HUES48 (cell line): ENCODE measurements at regions not wholly inside any gene's neighbourhood (a gene's known extent, or its start where the extent isn't known, plus 50 kb on each side); places are given as distances from the start of the nearest gene placed in this dataset.

ENCODE experiments used
- H3K27ac ChIP-seq: one replicate; pipeline ENCODE4 v1.7.0; 2013; ENCODE audit warnings: low read depth, low read length, inconsistent platforms
- H3K27me3 ChIP-seq: 2 replicates; pipeline ENCODE4 v1.6.1; 2013; ENCODE audit warnings: mild to moderate bottlenecking, low read length; ENCODE audit not compliant: control insufficient read depth, insufficient read depth
- H3K36me3 ChIP-seq: 2 replicates; pipeline ENCODE4 v1.6.1; 2013; ENCODE audit warnings: low read length; ENCODE audit not compliant: control insufficient read depth, insufficient read depth
- H3K4me1 ChIP-seq: 2 replicates; pipeline ENCODE4 v1.6.1; 2013; ENCODE audit warnings: mild to moderate bottlenecking, low read length; ENCODE audit not compliant: control insufficient read depth, insufficient read depth
- H3K4me3 ChIP-seq: 2 replicates; pipeline ENCODE4 v1.5.1; 2013; ENCODE audit warnings: mild to moderate bottlenecking, low read depth, low read length
- H3K9ac ChIP-seq: 2 replicates; pipeline ENCODE4 v1.6.1; 2013; ENCODE audit warnings: mild to moderate bottlenecking, low read depth, low read length, moderate library complexity
- H3K9me3 ChIP-seq: 2 replicates; pipeline ENCODE4 v1.6.1; 2013; ENCODE audit warnings: low read length; ENCODE audit not compliant: control insufficient read depth, insufficient read depth

DNA sequence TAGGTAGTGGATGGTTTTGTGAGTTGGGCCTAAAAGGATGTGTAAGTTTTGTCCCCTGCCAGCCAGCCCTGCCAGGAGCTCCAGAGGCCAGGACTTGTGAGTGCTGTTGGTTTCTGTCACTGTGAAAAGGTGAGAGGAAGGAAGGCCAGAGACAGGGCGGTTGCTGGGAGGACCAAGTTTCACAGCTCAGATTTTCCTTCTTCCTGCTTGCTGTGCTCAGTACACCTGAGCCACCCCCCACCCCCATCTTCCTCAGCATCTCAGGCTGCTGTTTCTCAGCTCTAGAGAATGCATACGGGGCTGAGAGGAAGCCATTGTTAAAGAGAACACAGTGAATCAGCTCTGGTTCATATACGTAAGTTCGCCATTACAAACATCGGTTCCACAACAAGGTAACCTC lies 139.9 kb downstream of the BUB3 start:
- Histone ChIP-seq H3K4me3 (no peak overlapping the region), H3K9ac (no peak overlapping the region), H3K27me3 (no peaks in the 10 kb centered on the region), H3K4me1 (no peaks in the 10 kb centered on the region), H3K27ac (no peak overlapping the region), H3K36me3 (no peaks in the 10 kb centered on the region), H3K9me3 (no peaks in the 10 kb centered on the region)

DNA sequence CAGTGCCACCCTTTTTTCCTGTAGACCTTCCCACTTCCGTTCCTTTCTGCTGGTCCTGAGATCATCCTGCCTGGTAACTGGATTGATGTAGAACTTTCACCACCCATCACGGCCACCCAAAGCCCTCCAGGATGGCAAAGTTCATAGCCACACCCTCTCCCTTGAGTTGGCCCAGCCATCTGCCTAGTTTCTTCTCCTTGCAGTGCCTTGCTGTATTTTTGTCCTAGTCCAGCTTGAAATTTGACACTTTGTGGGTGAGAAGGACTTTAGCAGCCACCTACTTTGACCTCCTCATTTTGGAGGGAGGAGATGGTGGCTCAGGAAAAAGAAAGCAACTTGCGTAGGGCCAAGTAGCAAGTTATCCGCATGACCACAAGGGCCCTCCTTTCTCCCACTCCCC lies 140.7 kb downstream of the BUB3 start:
- Histone ChIP-seq H3K27ac (no peak overlapping the region), H3K4me1 (no peaks in the 10 kb centered on the region), H3K9me3 (no peaks in the 10 kb centered on the region), H3K4me3 (no peak overlapping the region), H3K9ac (no peak overlapping the region), H3K27me3 (no peaks in the 10 kb centered on the region), H3K36me3 (no peaks in the 10 kb centered on the region)

- H3K9ac ChIP-seq = no peak overlapping the region
- H3K9me3 ChIP-seq = no peaks in the 10 kb centered on the region
- H3K27me3 ChIP-seq = no peaks in the 10 kb centered on the region
Measured at GRCh38 chr10:123295644-123296043, 141.4 kb downstream of the BUB3 start.

DNA sequence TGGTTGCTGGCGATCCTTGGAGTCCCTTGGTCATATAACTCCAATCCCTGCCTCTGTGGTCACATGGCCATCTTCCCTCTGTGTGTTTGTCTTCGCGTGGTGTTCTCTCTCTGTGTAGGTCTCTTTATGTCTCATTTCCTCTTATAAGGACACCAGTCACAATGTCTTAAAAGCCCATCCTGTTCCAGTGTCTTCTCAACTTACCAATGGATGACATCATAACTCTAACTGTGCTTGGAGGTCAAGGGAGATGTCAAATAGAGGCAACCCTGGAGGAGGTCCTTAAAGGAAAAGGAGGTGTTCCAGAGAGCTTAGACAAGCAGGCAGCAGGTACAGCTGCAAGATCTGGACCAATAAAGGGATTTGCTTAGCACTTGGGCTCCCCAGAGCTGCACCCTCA lies 143.0 kb downstream of the BUB3 start:
- peaks cover 4% of the 10 kb centered on the region; the same call in 1 of the 2 replicates for H3K4me1 ChIP-seq
- no peaks in the 10 kb centered on the region for H3K27me3 ChIP-seq
- no peak overlapping the region for H3K9ac ChIP-seq
- H3K27ac ChIP-seq = no peak overlapping the region
- peaks cover under 1% of the 10 kb centered on the region; the same call in 1 of the 2 replicates for H3K9me3 ChIP-seq
- no peaks in the 10 kb centered on the region for H3K36me3 ChIP-seq
- H3K4me3 ChIP-seq = no peak overlapping the region

More at GRCh38 chr10:123295644-123296043, 141.4 kb downstream of the BUB3 start:
- no peaks in the 10 kb centered on the region for H3K36me3 ChIP-seq
- H3K27ac ChIP-seq = no peak overlapping the region
- H3K4me3 ChIP-seq = no peak overlapping the region
- no peaks in the 10 kb centered on the region for H3K4me1 ChIP-seq

DNA sequence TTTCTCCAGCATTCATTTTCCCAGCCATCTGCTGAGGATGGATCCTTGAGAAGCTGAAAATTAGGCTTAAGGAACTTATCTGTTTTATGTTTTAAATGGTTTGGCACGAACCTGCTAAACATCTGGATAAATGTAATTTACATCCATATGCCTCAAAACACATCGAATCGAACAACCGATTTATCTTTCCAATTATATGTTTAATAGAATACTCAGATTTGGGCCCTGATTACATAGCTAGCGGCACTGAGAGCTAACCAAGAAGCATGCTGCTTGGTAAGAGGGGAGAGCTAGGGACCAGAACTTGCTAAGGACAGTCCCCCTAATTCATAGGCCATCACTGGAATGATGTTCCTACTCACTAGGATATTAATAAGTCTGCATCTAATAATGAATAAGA lies 144.4 kb downstream of the BUB3 start:
- no peak overlapping the region for H3K27ac ChIP-seq
- H3K36me3 ChIP-seq = no peaks in the 10 kb centered on the region
- no peak overlapping the region for H3K9ac ChIP-seq
- no peaks in the 10 kb centered on the region for H3K27me3 ChIP-seq
- H3K4me3 ChIP-seq = no peak overlapping the region
- H3K4me1 ChIP-seq = peaks cover 4% of the 10 kb centered on the region; the same call in 1 of the 2 replicates
- peaks cover 9% of the 10 kb centered on the region for H3K9me3 ChIP-seq

DNA sequence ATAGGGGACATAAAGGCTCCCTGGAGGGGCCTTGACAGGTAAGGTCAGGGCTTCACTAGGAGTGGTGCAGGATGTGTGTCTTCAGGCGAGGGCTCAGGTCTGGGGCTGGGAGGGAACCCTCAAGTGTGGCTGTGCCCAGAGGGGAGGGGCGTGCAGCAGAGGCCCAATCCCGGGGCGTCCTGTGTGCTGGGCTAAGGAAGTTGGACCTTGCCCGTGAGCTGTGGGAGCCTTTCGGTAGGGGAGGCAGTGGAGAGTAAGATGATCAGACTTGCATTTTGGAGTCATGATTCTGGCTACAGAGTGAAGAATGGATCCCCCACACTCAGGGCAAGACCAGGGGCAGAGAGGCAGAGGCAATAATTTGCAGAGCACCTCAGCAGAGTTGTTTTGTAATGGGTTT lies 145.4 kb downstream of the BUB3 start:
- Histone ChIP-seq H3K27me3 (no peaks in the 10 kb centered on the region), H3K4me3 (no peak overlapping the region), H3K9me3 (peaks cover 9% of the 10 kb centered on the region), H3K36me3 (no peaks in the 10 kb centered on the region), H3K27ac (no peak overlapping the region), H3K4me1 (peaks cover 4% of the 10 kb centered on the region; the same call in 1 of the 2 replicates), H3K9ac (no peak overlapping the region)

GRCh38 chr10:123301077-123301857 lies 147.1 kb downstream of the BUB3 start:
- H3K9ac ChIP-seq = no peak overlapping the region
- H3K36me3 ChIP-seq = no peaks in the 10 kb centered on the region
- H3K4me3 ChIP-seq = no peak overlapping the region
- peaks cover 4% of the 10 kb centered on the region; the same call in 1 of the 2 replicates for H3K4me1 ChIP-seq
- no peak overlapping the region for H3K27ac ChIP-seq
- H3K27me3 ChIP-seq = no peaks in the 10 kb centered on the region
- H3K9me3 ChIP-seq = peaks cover 9% of the 10 kb centered on the region

DNA sequence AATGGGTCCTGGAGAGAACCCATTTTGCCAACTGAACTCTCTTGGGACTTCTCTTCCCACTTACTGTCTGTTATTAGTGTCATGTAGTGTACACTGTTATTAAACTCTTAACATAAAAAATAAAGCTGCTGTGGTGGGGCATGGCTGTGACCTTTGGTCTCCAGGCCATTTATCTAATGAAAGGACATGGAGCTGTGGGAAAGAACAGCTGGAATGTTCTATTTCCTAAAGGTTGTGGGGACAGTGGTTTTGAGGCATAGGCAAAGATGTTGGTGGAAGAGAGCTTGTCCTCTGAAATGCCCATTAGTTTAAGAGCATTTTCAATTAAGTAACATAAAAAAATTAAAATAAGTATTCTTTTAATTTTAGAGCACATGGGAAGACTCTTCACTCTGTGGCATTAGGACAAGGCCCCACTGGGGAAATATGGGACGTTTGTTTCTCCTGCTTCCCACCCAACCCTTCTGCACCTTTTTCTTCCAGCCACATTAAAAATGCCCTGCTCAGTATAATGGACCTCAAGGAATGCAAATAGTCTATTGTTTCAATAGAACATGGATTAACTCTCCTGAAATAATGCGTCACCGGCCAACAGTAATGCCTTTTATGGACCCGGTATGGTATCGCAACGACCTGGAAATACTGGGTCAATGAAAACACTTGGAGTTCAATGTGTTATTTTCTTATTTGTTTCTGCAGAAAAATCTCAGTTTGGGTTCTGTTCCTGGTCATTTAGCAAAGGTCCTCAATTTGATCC lies 149.6 kb downstream of the BUB3 start:
- H3K36me3 ChIP-seq = no peaks in the 10 kb centered on the region

GRCh38 chr10:123305671-123306070 lies 151.5 kb downstream of the BUB3 start:
- H3K36me3 ChIP-seq = no peaks in the 10 kb centered on the region
- peaks cover 9% of the 10 kb centered on the region for H3K9me3 ChIP-seq
- H3K4me1 ChIP-seq = peaks cover 13% of the 10 kb centered on the region
- H3K27me3 ChIP-seq = no peaks in the 10 kb centered on the region
- H3K27ac ChIP-seq = no peak overlapping the region
- H3K9ac ChIP-seq = no peak overlapping the region
- H3K4me3 ChIP-seq = no peak overlapping the region

More for the DNA sequence above, 149.6 kb downstream of the BUB3 start:
- Histone ChIP-seq H3K27ac (no peak overlapping the region), H3K9me3 (peaks cover 9% of the 10 kb centered on the region), H3K4me3 (no peak overlapping the region), H3K27me3 (no peaks in the 10 kb centered on the region), H3K9ac (no peak overlapping the region), H3K4me1 (peaks cover 4% of the 10 kb centered on the region; the same call in 1 of the 2 replicates)

DNA sequence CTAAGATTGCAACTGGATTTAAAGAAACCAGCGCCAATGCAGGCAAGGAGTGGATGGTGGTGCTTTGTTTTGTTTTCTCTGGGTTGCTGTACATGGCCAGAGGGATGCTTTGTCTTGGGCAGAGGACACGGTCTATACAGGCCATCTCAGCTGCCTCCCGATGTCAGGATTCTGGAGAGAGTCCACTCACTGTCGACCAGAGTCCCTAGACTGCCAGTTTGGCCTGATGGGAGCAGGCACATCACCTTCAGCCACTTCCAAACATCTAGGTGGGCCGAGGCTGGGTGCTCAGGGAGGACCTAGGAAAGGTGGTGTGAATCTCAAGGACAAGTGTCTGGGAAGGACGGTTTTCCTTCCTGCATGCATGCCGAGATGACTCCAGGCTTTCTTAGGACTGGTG lies 152.1 kb downstream of the BUB3 start:
- Histone ChIP-seq H3K27ac (no peak overlapping the region), H3K4me3 (no peak overlapping the region), H3K9me3 (peaks cover 9% of the 10 kb centered on the region), H3K36me3 (no peaks in the 10 kb centered on the region), H3K4me1 (peaks cover 13% of the 10 kb centered on the region), H3K9ac (no peak overlapping the region), H3K27me3 (no peaks in the 10 kb centered on the region)

DNA sequence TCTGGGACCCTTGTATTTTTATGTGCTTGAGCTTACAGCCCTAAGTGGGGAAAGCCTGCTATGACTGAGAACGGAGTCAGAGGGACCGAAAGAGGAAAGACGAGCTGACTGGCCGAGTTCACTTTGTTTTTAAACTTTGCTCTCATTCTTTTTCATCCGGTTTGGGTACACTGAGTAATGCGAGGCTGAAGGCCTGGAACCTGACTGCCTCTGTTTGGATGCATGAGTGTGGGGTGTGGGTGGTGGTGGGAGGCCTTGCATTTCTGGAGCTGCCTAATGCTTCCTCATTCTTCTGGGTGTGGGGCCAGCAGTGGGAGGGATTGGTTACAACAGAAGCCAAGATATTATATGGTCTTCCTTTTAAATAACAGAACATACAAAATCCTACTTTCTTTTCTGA lies 155.5 kb downstream of the BUB3 start:
- H3K4me3 ChIP-seq = no peak overlapping the region
- H3K36me3 ChIP-seq = no peaks in the 10 kb centered on the region
- no peaks in the 10 kb centered on the region for H3K9me3 ChIP-seq
- peaks cover 10% of the 10 kb centered on the region; the same call in 1 of the 2 replicates for H3K4me1 ChIP-seq
- no peaks in the 10 kb centered on the region for H3K27me3 ChIP-seq
- H3K9ac ChIP-seq = no peak overlapping the region
- H3K27ac ChIP-seq = peak overlapping the region; percentile 16
